Spleen (tissue), 11 donors: ENCODE measurements at regions not wholly inside any gene's neighbourhood (a gene's known extent, or its start where the extent isn't known, plus 50 kb on each side); places are given as distances from the start of the nearest gene placed in this dataset.

Experiments
- DNase-seq: peaks from one replicate; pipeline ENCODE4 v3.0.0-alpha.2; 2020
- H3K27ac ChIP-seq, 8 donors: fragments of 200-600 bp; sonication (generic) in 7 of 8; 1 replicate in 4 of 8; 2 replicates in 4 of 8; pipeline versions ENCODE4 v1.5.0 to v1.8.0; 2016 to 2021; ENCODE audit warnings: inconsistent platforms in 4 of 8, mild to moderate bottlenecking in 4 of 8, moderate library complexity in 1 of 8
- H3K27me3 ChIP-seq, 7 donors: fragments of 200-600 bp; sonication (generic) in 6 of 7; replicated peaks in 1 of 7; 1 replicate in 4 of 7; 2 replicates in 3 of 7; pipeline versions ENCODE4 v1.5.0 to v1.8.0; 2016 to 2021; ENCODE audit warnings: inconsistent platforms in 3 of 7, mild to moderate bottlenecking in 1 of 7
- H3K36me3 ChIP-seq, 6 donors: fragments of 200-600 bp; sonication (generic) in 5 of 6; 1 replicate in 4 of 6; 2 replicates in 2 of 6; pipeline versions ENCODE4 v1.5.0 to v1.8.0; 2016 to 2021; ENCODE audit warnings: inconsistent platforms in 2 of 6
- H3K4me1 ChIP-seq, 6 donors: fragments of 200-600 bp; sonication (generic) in 5 of 6; 1 replicate in 3 of 6; 2 replicates in 3 of 6; pipeline versions ENCODE4 v1.5.0 to v1.8.0; 2016 to 2021; ENCODE audit warnings: inconsistent platforms in 3 of 6
- H3K4me3 ChIP-seq, 8 donors: fragments of 200-600 bp; sonication (generic) in 7 of 8; 1 replicate in 4 of 8; 2 replicates in 4 of 8; pipeline versions ENCODE4 v1.5.0 to v1.8.0; 2016 to 2021; ENCODE audit warnings: inconsistent platforms in 4 of 8, mild to moderate bottlenecking in 4 of 8, moderate library complexity in 2 of 8
- H3K9me3 ChIP-seq, 8 donors: fragments of 200-600 bp; sonication (generic) in 7 of 8; 1 replicate in 4 of 8; 2 replicates in 4 of 8; pipeline versions ENCODE4 v1.5.0 to v1.8.0; 2016 to 2021; ENCODE audit warnings: inconsistent platforms in 4 of 8
- POLR2A ChIP-seq, 3 donors: fragments of 450-650 bp; IDR thresholded peaks; one replicate each; pipeline ENCODE4 v1.5.1; 2017; ENCODE audit warnings: antibody characterized with exemption in 3 of 3, mild to moderate bottlenecking in 1 of 3
- POLR2AphosphoS5 ChIP-seq, 3 donors: sonication (generic); formaldehyde crosslinking; IDR thresholded peaks; one replicate each; pipeline ENCODE4 v1.5.1; 2017; ENCODE audit warnings: antibody characterized with exemption in 3 of 3
- WGBS, 5 donors: extraction: QIAGEN DNeasy Blood & Tissue Kit in 3 of 5; methylation state at CpG; one replicate each; pipeline versions ENCODE4 v1.1.5 to v1.1.7; 2013 to 2018; 5-methylcytosine and 5-hydroxymethylcytosine counted together
- intact Hi-C: fragments of 100-400 bp; cut with DNase I; formaldehyde crosslinking; loops from one replicate; pipeline ENCODE4 v1.15.0; 2023; ENCODE audit warnings: low total_unique reads
- TF ChIP-seq, protein P1 (sequence below), 11 experiments: fragments of 200-600 bp in 7 of 11; fragments of 450-650 bp in 4 of 11; sonication (generic) in 4 of 11; IDR thresholded peaks in 8 of 11; conservative IDR thresholded peaks in 3 of 11; 1 replicate in 7 of 11; 2 replicates in 4 of 11; pipeline versions ENCODE4 v1.4.0 to v1.8.0; 2016 to 2021; ENCODE audit warnings: antibody characterized with exemption in 11 of 11, inconsistent platforms in 4 of 11, mild to moderate bottlenecking in 1 of 11
- donor health status: healthy with polysubstance abuse.
- donor health status: DM: no; HTN: no; CAD: no; lungs with moderate emphysema.
- donor health status: DM: no; HTN: no; CAD: no.
- donor health status: Bipolar disorder and iron deficiency.
- donor health status: healthy.
- donor health status: DM: no; HTN: no; CAD: no.
- donor health status: DM: yes; HTN: yes; CAD: no.

GRCh38 chr18:73270920-73271634 lies 403.3 kb upstream of the NETO1 start:
- 70 to 81% (median 77%) methylated on average over 10 of the region's 10 CpGs for WGBS, 5 donors
- no peak overlapping the region for H3K4me3 ChIP-seq
- H3K9me3 ChIP-seq, result no peaks in the 10 kb centered on the region
- no peak for DNase-seq
- H3K27me3 ChIP-seq, result no peaks in the 10 kb centered on the region
- no peaks in the 10 kb centered on the region for H3K4me1 ChIP-seq
- intact Hi-C loops, result no loop called here
- no peak overlapping the region for H3K27ac ChIP-seq
- TF ChIP-seq POLR2A (IDR thresholded peaks at IDR 0.05) (no peak), POLR2AphosphoS5 (IDR thresholded peaks at IDR 0.05) (no peak)
- TF ChIP-seq, protein P1, sequence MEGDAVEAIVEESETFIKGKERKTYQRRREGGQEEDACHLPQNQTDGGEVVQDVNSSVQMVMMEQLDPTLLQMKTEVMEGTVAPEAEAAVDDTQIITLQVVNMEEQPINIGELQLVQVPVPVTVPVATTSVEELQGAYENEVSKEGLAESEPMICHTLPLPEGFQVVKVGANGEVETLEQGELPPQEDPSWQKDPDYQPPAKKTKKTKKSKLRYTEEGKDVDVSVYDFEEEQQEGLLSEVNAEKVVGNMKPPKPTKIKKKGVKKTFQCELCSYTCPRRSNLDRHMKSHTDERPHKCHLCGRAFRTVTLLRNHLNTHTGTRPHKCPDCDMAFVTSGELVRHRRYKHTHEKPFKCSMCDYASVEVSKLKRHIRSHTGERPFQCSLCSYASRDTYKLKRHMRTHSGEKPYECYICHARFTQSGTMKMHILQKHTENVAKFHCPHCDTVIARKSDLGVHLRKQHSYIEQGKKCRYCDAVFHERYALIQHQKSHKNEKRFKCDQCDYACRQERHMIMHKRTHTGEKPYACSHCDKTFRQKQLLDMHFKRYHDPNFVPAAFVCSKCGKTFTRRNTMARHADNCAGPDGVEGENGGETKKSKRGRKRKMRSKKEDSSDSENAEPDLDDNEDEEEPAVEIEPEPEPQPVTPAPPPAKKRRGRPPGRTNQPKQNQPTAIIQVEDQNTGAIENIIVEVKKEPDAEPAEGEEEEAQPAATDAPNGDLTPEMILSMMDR (IDR thresholded peaks at IDR 0.05 in 8 of 11, conservative IDR thresholded peaks at IDR 0.05 in 3 of 11), result no peak
- no peaks in the 10 kb centered on the region for H3K36me3 ChIP-seq

GRCh38 chr18:73264562-73264921 lies 396.8 kb upstream of the NETO1 start:
- WGBS, 5 donors, result 69 to 95% (median 80%) methylated on average over 4 to 5 of the region's 5 CpGs
- intact Hi-C loops, result no loop called here

GRCh38 chr18:73261923-73262322 lies 394.1 kb upstream of the NETO1 start:
- no peak for DNase-seq
- WGBS, 5 donors, result 83 to 98% (median 94%) methylated on average over 1 of the region's 1 CpG
- Histone ChIP-seq H3K4me3 (no peak overlapping the region), H3K4me1 (no peaks in the 10 kb centered on the region), H3K27ac (no peak overlapping the region), H3K9me3 (no peaks in the 10 kb centered on the region), H3K36me3 (no peaks in the 10 kb centered on the region), H3K27me3 (no peaks in the 10 kb centered on the region)
- no peak for TF ChIP-seq POLR2A (IDR thresholded peaks at IDR 0.05)
- TF ChIP-seq, protein P1 (IDR thresholded peaks at IDR 0.05 in 8 of 11, conservative IDR thresholded peaks at IDR 0.05 in 3 of 11), result no peak
- no peak for TF ChIP-seq POLR2AphosphoS5 (IDR thresholded peaks at IDR 0.05)
- intact Hi-C loops, result no loop called here

More at GRCh38 chr18:73264562-73264921, 396.8 kb upstream of the NETO1 start:
- Histone ChIP-seq H3K4me3 (no peak overlapping the region), H3K27me3 (no peaks in the 10 kb centered on the region), H3K36me3 (no peaks in the 10 kb centered on the region), H3K4me1 (no peaks in the 10 kb centered on the region), H3K9me3 (no peaks in the 10 kb centered on the region), H3K27ac (no peak overlapping the region)
- TF ChIP-seq POLR2AphosphoS5 (IDR thresholded peaks at IDR 0.05), result no peak
- TF ChIP-seq, protein P1 (IDR thresholded peaks at IDR 0.05 in 8 of 11, conservative IDR thresholded peaks at IDR 0.05 in 3 of 11), result no peak
- TF ChIP-seq POLR2A (IDR thresholded peaks at IDR 0.05), result no peak
- DNase-seq, result no peak

GRCh38 chr18:73261243-73261642 lies 393.5 kb upstream of the NETO1 start:
- intact Hi-C loops, result no loop called here
- TF ChIP-seq POLR2A (IDR thresholded peaks at IDR 0.05), result no peak
- TF ChIP-seq, protein P1 (IDR thresholded peaks at IDR 0.05 in 8 of 11, conservative IDR thresholded peaks at IDR 0.05 in 3 of 11), result no peak
- TF ChIP-seq POLR2AphosphoS5 (IDR thresholded peaks at IDR 0.05), result no peak
- Histone ChIP-seq H3K4me3 (no peak overlapping the region), H3K4me1 (no peaks in the 10 kb centered on the region), H3K27ac (no peak overlapping the region), H3K36me3 (no peaks in the 10 kb centered on the region), H3K9me3 (no peaks in the 10 kb centered on the region), H3K27me3 (no peaks in the 10 kb centered on the region)
- WGBS, 5 donors, result 68 to 83% (median 73%) methylated on average over 4 of the region's 4 CpGs
- no peak for DNase-seq
